ENCODE measurements at regions not wholly inside any gene's neighbourhood (a gene's known extent, or its start where the extent isn't known, plus 50 kb on each side); places are given as distances from the start of the nearest gene placed in this dataset.

- Mint-ChIP-seq H3K9me3 (ENCODE audit: low read depth) (no peaks in the 10 kb centered on the region), H3K4me1 (ENCODE audit: low read depth) (no peaks in the 10 kb centered on the region), H3K4me3 (ENCODE audit: unreplicated experiment) (no peak overlapping the region), H3K36me3 (ENCODE audit: low read depth) (no peaks in the 10 kb centered on the region), H3K27me3 (ENCODE audit: low read depth) (peaks cover 2% of the 10 kb centered on the region), H3K27ac (ENCODE audit: unreplicated experiment) (no peak overlapping the region)
- DNase-seq (ENCODE audit: low spot score): no peak
- no peak for TF ChIP-seq CTCF (IDR thresholded peaks at IDR 0.05)
These were observed 593.5 kb upstream of the FAT3 start for GRCh38 chr11:91630916-91631673.

- no peaks in the 10 kb centered on the region for H3K4me1 Mint-ChIP-seq (ENCODE audit: low read depth)
- H3K27ac Mint-ChIP-seq (ENCODE audit: unreplicated experiment): no peak overlapping the region
- H3K36me3 Mint-ChIP-seq (ENCODE audit: low read depth): peaks cover under 1% of the 10 kb centered on the region
- no peak for TF ChIP-seq CTCF (IDR thresholded peaks at IDR 0.05)
- H3K27me3 Mint-ChIP-seq (ENCODE audit: low read depth): no peaks in the 10 kb centered on the region
- no peak for DNase-seq (ENCODE audit: low spot score)
- peaks cover 4% of the 10 kb centered on the region for H3K9me3 Mint-ChIP-seq (ENCODE audit: low read depth)
- no peak overlapping the region for H3K4me3 Mint-ChIP-seq (ENCODE audit: unreplicated experiment)
These were observed 599.1 kb upstream of the FAT3 start for GRCh38 chr11:91625495-91625894.

- no peak for TF ChIP-seq CTCF (IDR thresholded peaks at IDR 0.05)
These were observed 600.6 kb upstream of the FAT3 start for GRCh38 chr11:91624021-91624420.

GRCh38 chr11:91608677-91609076 is 615.9 kb upstream of the FAT3 start:
- H3K36me3 Mint-ChIP-seq (ENCODE audit: low read depth): no peaks in the 10 kb centered on the region

More at GRCh38 chr11:91624021-91624420, 600.6 kb upstream of the FAT3 start:
- no peaks in the 10 kb centered on the region for H3K27me3 Mint-ChIP-seq (ENCODE audit: low read depth)
- no peak for DNase-seq (ENCODE audit: low spot score)
- H3K9me3 Mint-ChIP-seq (ENCODE audit: low read depth): peaks cover 13% of the 10 kb centered on the region
- no peaks in the 10 kb centered on the region for H3K4me1 Mint-ChIP-seq (ENCODE audit: low read depth)
- H3K27ac Mint-ChIP-seq (ENCODE audit: unreplicated experiment): no peak overlapping the region
- no peak overlapping the region for H3K4me3 Mint-ChIP-seq (ENCODE audit: unreplicated experiment)
- H3K36me3 Mint-ChIP-seq (ENCODE audit: low read depth): peaks cover 3% of the 10 kb centered on the region

GRCh38 chr11:91596111-91596510 is 628.5 kb upstream of the FAT3 start:
- Mint-ChIP-seq H3K9me3 (ENCODE audit: low read depth) (peaks cover 13% of the 10 kb centered on the region), H3K27ac (ENCODE audit: unreplicated experiment) (no peak overlapping the region), H3K4me3 (ENCODE audit: unreplicated experiment) (no peak overlapping the region), H3K4me1 (ENCODE audit: low read depth) (no peaks in the 10 kb centered on the region), H3K36me3 (ENCODE audit: low read depth) (no peaks in the 10 kb centered on the region), H3K27me3 (ENCODE audit: low read depth) (peaks cover 1% of the 10 kb centered on the region)
- DNase-seq (ENCODE audit: low spot score): no peak
- TF ChIP-seq CTCF (IDR thresholded peaks at IDR 0.05): no peak

More at GRCh38 chr11:91608677-91609076, 615.9 kb upstream of the FAT3 start:
- no peak for DNase-seq (ENCODE audit: low spot score)
- TF ChIP-seq CTCF (IDR thresholded peaks at IDR 0.05): no peak
- Mint-ChIP-seq H3K27ac (ENCODE audit: unreplicated experiment) (no peak overlapping the region), H3K4me3 (ENCODE audit: unreplicated experiment) (no peak overlapping the region), H3K9me3 (ENCODE audit: low read depth) (no peaks in the 10 kb centered on the region), H3K27me3 (ENCODE audit: low read depth) (peaks cover 8% of the 10 kb centered on the region), H3K4me1 (ENCODE audit: low read depth) (no peaks in the 10 kb centered on the region)

All from chondrocyte (in vitro differentiated cells).